ENCODE measurements at regions not wholly inside any gene's neighbourhood (a gene's known extent, or its start where the extent isn't known, plus 50 kb on each side); places are given as distances from the start of the nearest gene placed in this dataset.

GRCh38 chr1:212217633-212218032 is 67.6 kb upstream of the PPP2R5A start:
- no peak overlapping the region for H3K4me2 ChIP-seq (ENCODE audit: insufficient read depth, low read length)
- ChIA-PET CTCF (ENCODE audit: low intra/inter-chr PET ratio) (no interaction called here), POLR2A (no interaction called here)
- H2AFZ ChIP-seq (ENCODE audit: low read depth, low read length) = no peak overlapping the region
- FAIRE-seq (no peak), DNase-seq (ENCODE audit: extremely low read depth in 1 of 4, low spot score in 3 of 4) (no peak), ATAC-seq (no peak)
- intact Hi-C loops (cut with micrococcal nuclease) (loop anchor here (5.0 kb wide), 1 partner anchor 65 kb away; no protein-coding TSS in a partner anchor), in situ Hi-C loops (cut with MboI) (no loop called here)
- H3K9me3 ChIP-seq (replicated peaks; ENCODE audit: control insufficient read depth, insufficient read depth, low read depth, low read length) = no peaks in the 10 kb centered on the region
- H3K27me3 ChIP-seq (ENCODE audit: control insufficient read depth in 2 of 2, insufficient read depth in 2 of 2, low read length in 2 of 2) = no peaks in the 10 kb centered on the region
- TF ChIP-seq POLR2AphosphoS5 (IDR thresholded peaks at IDR 0.05; ENCODE audit: control insufficient read depth, insufficient read depth, low read depth, low read length) (no peak), GATAD2B (IDR thresholded peaks at IDR 0.05; ENCODE audit: borderline replicate concordance) (no peak), ZNF143 (CRISPR knock-in tag; IDR thresholded peaks at IDR 0.05) (no peak), POLR3G (IDR thresholded peaks at IDR 0.05; ENCODE audit: extremely low read depth, insufficient read length, insufficient replicate concordance) (no peak), ZBED1 (IDR thresholded peaks at IDR 0.05) (no peak), BRD4 (IDR thresholded peaks at IDR 0.05) (no peak)
- no peak overlapping the region for H3K9ac ChIP-seq (ENCODE audit: insufficient read depth in 1 of 2, low read depth in 2 of 2, low read length in 2 of 2)
- no peaks in the 10 kb centered on the region for H3K79me2 ChIP-seq (ENCODE audit: control insufficient read depth, insufficient read depth, low read length)
- H3K4me1 ChIP-seq (replicated peaks in 1 of 2; ENCODE audit: control insufficient read depth in 2 of 2, insufficient read depth in 2 of 2, low read length in 2 of 2) = peaks cover 13 to 35% of the 10 kb centered on the region in 2 experiments; a peak in 3 of 5 replicates
- H3K36me3 ChIP-seq (ENCODE audit: control insufficient read depth, insufficient read depth, low read length) = no peaks in the 10 kb centered on the region
- H4K20me1 ChIP-seq (replicated peaks; ENCODE audit: control insufficient read depth, insufficient read depth, low read length) = no peaks in the 10 kb centered on the region
- no peaks in the 10 kb centered on the region for H3K9me1 ChIP-seq (ENCODE audit: control insufficient read depth, insufficient read depth, low read length)
- H3K4me3 ChIP-seq = no peak overlapping the region
- no TSS peak for BruUV-seq (replicated peaks)
- no peak overlapping the region for H3K27ac ChIP-seq (ENCODE audit: extremely low read depth, low read depth, low read length)
- whole genome bisulfite sequencing (ENCODE audit: insufficient coverage, low coverage, missing lambda C conversion rate) = 58% methylated on average over 3 of the region's 3 CpGs

GRCh38 chr1:212218065-212218464 is 67.1 kb upstream of the PPP2R5A start:
- CTCF ChIA-PET (ENCODE audit: low intra/inter-chr PET ratio) = no interaction called here
- no TSS peak for BruUV-seq (replicated peaks)
- no peak for ATAC-seq
- Histone ChIP-seq H2AFZ (ENCODE audit: low read depth, low read length) (no peak overlapping the region), H3K9ac (ENCODE audit: insufficient read depth in 1 of 2, low read depth in 2 of 2, low read length in 2 of 2) (no peak overlapping the region), H3K4me3 (no peak overlapping the region), H3K9me1 (ENCODE audit: control insufficient read depth, insufficient read depth, low read length) (no peaks in the 10 kb centered on the region), H4K20me1 (replicated peaks; ENCODE audit: control insufficient read depth, insufficient read depth, low read length) (no peaks in the 10 kb centered on the region), H3K9me3 (replicated peaks; ENCODE audit: control insufficient read depth, insufficient read depth, low read depth, low read length) (no peaks in the 10 kb centered on the region), H3K79me2 (ENCODE audit: control insufficient read depth, insufficient read depth, low read length) (no peaks in the 10 kb centered on the region), H3K27me3 (ENCODE audit: control insufficient read depth in 2 of 2, insufficient read depth in 2 of 2, low read length in 2 of 2) (no peaks in the 10 kb centered on the region), H3K4me2 (ENCODE audit: insufficient read depth, low read length) (no peak overlapping the region), H3K4me1 (replicated peaks in 1 of 2; ENCODE audit: control insufficient read depth in 2 of 2, insufficient read depth in 2 of 2, low read length in 2 of 2) (peaks cover 13 to 35% of the 10 kb centered on the region in 2 experiments; a peak in 3 of 5 replicates), H3K27ac (ENCODE audit: extremely low read depth, low read depth, low read length) (no peak overlapping the region), H3K36me3 (ENCODE audit: control insufficient read depth, insufficient read depth, low read length) (no peaks in the 10 kb centered on the region)
- intact Hi-C loops (cut with micrococcal nuclease) (loop anchor here (5.0 kb wide), 1 partner anchor 66 kb away; no protein-coding TSS in a partner anchor), in situ Hi-C loops (cut with MboI) (no loop called here)
- WGBS (ENCODE audit: insufficient coverage, low coverage, missing lambda C conversion rate) = 44% methylated on average over 4 of the region's 4 CpGs
- no peak for DNase-seq (ENCODE audit: extremely low read depth in 1 of 4, low spot score in 3 of 4)
- FAIRE-seq = no peak
- POLR2A ChIA-PET = interaction anchor here (2.0 to 2.2 kb wide), 2 partner anchors 10 to 24 kb away, joined by 5 to 11 read pairs; no protein-coding TSS in a partner anchor
- TF ChIP-seq IFI16 (CRISPR knock-in tag; IDR thresholded peaks at IDR 0.05) (no peak), ZNF699 (CRISPR knock-in tag; IDR thresholded peaks at IDR 0.05; ENCODE audit: insufficient replicate concordance) (no peak), ZNF224 (CRISPR knock-in tag; IDR thresholded peaks at IDR 0.05) (no peak), KDM5B (IDR thresholded peaks at IDR 0.05; ENCODE audit: insufficient replicate concordance, low read depth, low read length) (no peak), NR4A1 (CRISPR knock-in tag; IDR thresholded peaks at IDR 0.05) (no peak), NR4A1 (tag; IDR thresholded peaks at IDR 0.05) (no peak), BRD9 (IDR thresholded peaks at IDR 0.05; ENCODE audit: low read depth, partially characterized antibody) (no peak), ZBTB1 (CRISPR knock-in tag; IDR thresholded peaks at IDR 0.05; ENCODE audit: borderline replicate concordance, low read depth) (no peak), ELF4 (CRISPR knock-in tag; IDR thresholded peaks at IDR 0.05) (no peak), ARID2 (IDR thresholded peaks at IDR 0.05) (no peak)
